B cell (primary cell): ENCODE measurements at regions not wholly inside any gene's neighbourhood (a gene's known extent, or its start where the extent isn't known, plus 50 kb on each side); places are given as distances from the start of the nearest gene placed in this dataset.

Source experiments
- CTCF ChIP-seq: fragments of 200-600 bp; IDR thresholded peaks from one replicate; pipeline ENCODE4 v1.8.0; 2022; ENCODE audit warnings: antibody characterized with exemption, mild to moderate bottlenecking
- EZH2 ChIP-seq: IDR thresholded peaks from 2 replicates; pipeline ENCODE4 v1.6.1; 2012; ENCODE audit warnings: borderline replicate concordance, low read depth, mild to moderate bottlenecking, moderate library complexity, low read length; ENCODE audit not compliant: insufficient read depth, poor library complexity, severe bottlenecking

- TF ChIP-seq CTCF (no peak), EZH2 (no peak)
Measured at GRCh38 chr18:64438178-64438577, 289.3 kb upstream of the LINC00305 start.
